OCI-LY1 (cell line): ENCODE measurements at regions not wholly inside any gene's neighbourhood (a gene's known extent, or its start where the extent isn't known, plus 50 kb on each side); places are given as distances from the start of the nearest gene placed in this dataset.
"Not testable (repeated sequence)": the region's sequence is repeated elsewhere in the genome, so short reads cannot be mapped to it uniquely, and the experiment has no call there.

Source experiments
- CTCF ChIP-seq: fragments of 200-600 bp; sonication (generic), shearing (Covaris generic); IDR thresholded peaks from 2 replicates; pipeline ENCODE4 v1.5.1; 2017; ENCODE audit warnings: mild to moderate bottlenecking, antibody characterized with exemption, low read length, moderate library complexity, mixed read lengths
- EZH2 ChIP-seq: fragments of 200-600 bp; sonication (generic), shearing (Covaris generic); IDR thresholded peaks from 2 replicates; pipeline ENCODE4 v1.8.0; 2017; ENCODE audit warnings: borderline replicate concordance, mixed run types, mild to moderate bottlenecking, antibody characterized with exemption, low read length, moderate library complexity, mixed read lengths

GRCh38 chr21:6093870-6094269, 4427.5 kb upstream of the TPTE start:
- TF ChIP-seq EZH2, CTCF: not testable (repeated sequence)
